GM23338 (cell line): ENCODE measurements at regions not wholly inside any gene's neighbourhood (a gene's known extent, or its start where the extent isn't known, plus 50 kb on each side); places are given as distances from the start of the nearest gene placed in this dataset.

Source experiments
- ATAC-seq: fragments of 200-7000 bp; cut with Tn5 transposase; 3 replicates; pipeline ENCODE4 v1.9.1; 2020
- DNase-seq: peaks from one replicate; pipeline ENCODE4 v3.0.0-alpha.2; 2015; ENCODE audit warnings: low spot score
- H2AFZ ChIP-seq: fragments of 200-600 bp; sonication (generic); 2 replicates; pipeline ENCODE4 v1.8.0; 2016; ENCODE audit warnings: antibody characterized with exemption, mild to moderate bottlenecking, moderate library complexity
- H3F3A ChIP-seq: fragments of 200-600 bp; sonication (generic); replicated peaks from 2 replicates; pipeline ENCODE4 v1.8.0; 2017; ENCODE audit warnings: antibody characterized with exemption, mixed run types, low read depth
- H3K27ac ChIP-seq: fragments of 200-600 bp; sonication (generic); 2 replicates; pipeline ENCODE4 v1.6.1; 2016; ENCODE audit warnings: low read depth
- H3K27me3 ChIP-seq: fragments of 200-600 bp; sonication (generic); 2 replicates; pipeline ENCODE4 v1.8.0; 2016; ENCODE audit warnings: mild to moderate bottlenecking, mixed run types, moderate library complexity; ENCODE audit not compliant: insufficient read depth
- H3K36me3 ChIP-seq: fragments of 200-600 bp; sonication (generic); 2 replicates; pipeline ENCODE4 v1.8.0; 2016; ENCODE audit warnings: mild to moderate bottlenecking; ENCODE audit not compliant: insufficient read depth
- H3K4me1 ChIP-seq: fragments of 200-600 bp; sonication (generic); 2 replicates; pipeline ENCODE4 v1.8.0; 2016; ENCODE audit warnings: mild to moderate bottlenecking, moderate library complexity; ENCODE audit not compliant: insufficient read depth
- H3K4me2 ChIP-seq: fragments of 200-600 bp; sonication (generic); 2 replicates; pipeline ENCODE4 v1.7.1; 2017; ENCODE audit warnings: mixed run types
- H3K4me3 ChIP-seq: fragments of 200-600 bp; sonication (generic); 2 replicates; pipeline ENCODE4 v1.6.1; 2016; ENCODE audit warnings: mixed run types
- H3K79me2 ChIP-seq: fragments of 200-600 bp; sonication (generic); replicated peaks from 2 replicates; pipeline ENCODE4 v1.8.0; 2017; ENCODE audit warnings: mild to moderate bottlenecking; ENCODE audit not compliant: insufficient read depth
- H3K9me2 ChIP-seq: fragments of 200-600 bp; sonication (generic); 2 replicates; pipeline ENCODE4 v1.8.0; 2017; ENCODE audit not compliant: insufficient read depth
- H4K20me1 ChIP-seq: fragments of 200-600 bp; sonication (generic); replicated peaks from 2 replicates; pipeline ENCODE4 v1.8.0; 2017; ENCODE audit warnings: mild to moderate bottlenecking; ENCODE audit not compliant: insufficient read depth
- H3K27ac Mint-ChIP-seq: 2 replicates; pipeline ENCODE4 v1.8.0; 2020; ENCODE audit warnings: inconsistent platforms, mild to moderate bottlenecking, moderate library complexity, mixed read lengths
- H3K27me3 Mint-ChIP-seq: 3 replicates; pipeline ENCODE4 v1.8.0; 2022; ENCODE audit warnings: low read depth, mild to moderate bottlenecking, moderate library complexity, mixed read lengths, inconsistent platforms; ENCODE audit not compliant: insufficient read depth, poor library complexity
- H3K36me3 Mint-ChIP-seq: 3 replicates; pipeline ENCODE4 v1.8.0; 2021; ENCODE audit warnings: low read depth, mild to moderate bottlenecking, inconsistent platforms, moderate library complexity, mixed read lengths
- H3K4me1 Mint-ChIP-seq: 3 replicates; pipeline ENCODE4 v1.8.0; 2020; ENCODE audit warnings: mild to moderate bottlenecking, inconsistent platforms, mixed read lengths
- H3K4me3 Mint-ChIP-seq: 3 replicates; pipeline ENCODE4 v1.8.0; 2021; ENCODE audit warnings: moderate library complexity, mild to moderate bottlenecking, inconsistent platforms, mixed read lengths
- H3K9me3 Mint-ChIP-seq: 3 replicates; pipeline ENCODE4 v1.8.0; 2020; ENCODE audit warnings: moderate library complexity, mild to moderate bottlenecking, inconsistent platforms, mixed read lengths
- CTCF ChIP-seq, 2 experiments: fragments of 200-600 bp in 1 of 2; sonication (generic) in 1 of 2; conservative IDR thresholded peaks; 2 replicates each; pipeline versions ENCODE4 v1.5.1 to v1.6.1; 2016 to 2017; ENCODE audit warnings: antibody characterized with exemption in 2 of 2, low read depth in 2 of 2, mild to moderate bottlenecking in 2 of 2, moderate library complexity in 1 of 2
- EZH2phosphoT487 ChIP-seq: fragments of 200-600 bp; sonication (generic); IDR thresholded peaks from one replicate; pipeline ENCODE4 v1.8.1; 2018; ENCODE audit warnings: antibody characterized with exemption; ENCODE audit not compliant: unreplicated experiment
- POLR2AphosphoS5 ChIP-seq: IDR thresholded peaks from 2 replicates; pipeline ENCODE4 v1.6.1; 2016; ENCODE audit warnings: antibody characterized with exemption, low read depth
- REST ChIP-seq: IDR thresholded peaks from one replicate; pipeline ENCODE4 v1.6.1; 2018; ENCODE audit warnings: antibody characterized with exemption; ENCODE audit not compliant: unreplicated experiment
- ZNF331 ChIP-seq: fragments of 250-450 bp; sonication (Bioruptor Pico); IDR thresholded peaks from 2 replicates; pipeline ENCODE4 v1.5.0; 2020; ENCODE audit warnings: low read depth, mild to moderate bottlenecking, moderate library complexity
- TF ChIP-seq, protein P1 (sequence below): fragments of 250-450 bp; sonication (Bioruptor Pico); IDR thresholded peaks from 2 replicates; pipeline ENCODE4 v1.5.0; 2020; ENCODE audit warnings: mild to moderate bottlenecking, moderate library complexity

DNA sequence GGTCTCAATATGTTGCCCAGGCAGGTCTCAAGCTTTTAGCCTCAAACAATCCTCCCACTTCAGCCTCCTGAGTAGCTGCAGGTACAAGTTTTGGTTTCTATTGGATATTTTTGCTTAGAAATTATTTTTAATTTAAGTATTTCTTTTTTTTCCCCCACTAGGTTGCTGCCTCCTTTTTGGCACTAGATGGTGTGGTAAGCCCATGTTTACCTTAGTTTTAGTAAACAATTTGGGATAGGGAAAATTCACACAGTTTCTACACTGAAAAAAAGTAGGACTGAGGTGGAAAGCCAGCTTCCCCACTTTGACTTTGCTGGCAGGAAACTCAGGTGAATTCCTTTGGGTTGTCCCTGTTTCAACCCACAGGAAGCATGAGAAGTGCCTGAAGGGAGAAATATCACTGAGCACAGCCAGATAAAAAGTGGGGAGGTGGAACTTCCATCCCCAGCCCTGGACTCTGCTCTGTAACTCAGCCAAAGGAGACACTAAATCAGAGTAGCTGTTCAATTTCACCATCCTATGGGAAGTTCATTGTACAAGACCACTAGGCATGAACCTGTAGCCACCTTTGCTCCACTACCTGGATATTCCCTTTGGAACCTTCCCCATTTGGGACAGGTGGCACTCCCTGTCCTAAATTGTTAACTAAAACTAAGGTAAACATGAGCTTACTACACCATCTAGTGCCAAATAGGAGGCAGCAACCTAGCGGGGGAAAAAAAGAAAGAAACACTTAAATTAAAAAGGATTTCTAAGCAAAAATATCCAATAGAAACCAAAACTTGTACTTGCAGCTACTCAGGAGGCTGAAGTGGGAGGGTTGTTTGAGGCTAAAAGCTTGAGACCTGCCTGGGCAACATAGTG is 154.4 kb upstream of the FAT3 start:
- Histone ChIP-seq H3F3A (no peaks in the 10 kb centered on the region), H3K27me3 (no peaks in the 10 kb centered on the region), H3K36me3 (peaks cover 14% of the 10 kb centered on the region), H3K27ac (no peak overlapping the region), H3K4me3 (no peak overlapping the region), H3K4me2 (no peak overlapping the region), H4K20me1 (no peaks in the 10 kb centered on the region), H3K79me2 (no peaks in the 10 kb centered on the region), H2AFZ (no peak overlapping the region), H3K9me2 (no peaks in the 10 kb centered on the region), H3K4me1 (no peaks in the 10 kb centered on the region)
- ATAC-seq (peak; percentile 70), DNase-seq (peak; percentile 65)
- peaks cover 5% of the 10 kb centered on the region for H3K27me3 Mint-ChIP-seq
- H3K4me3 Mint-ChIP-seq, result no peak overlapping the region
- peaks cover 40% of the 10 kb centered on the region for H3K36me3 Mint-ChIP-seq
- peaks cover 50% of the 10 kb centered on the region for H3K9me3 Mint-ChIP-seq
- TF ChIP-seq, protein P1, sequence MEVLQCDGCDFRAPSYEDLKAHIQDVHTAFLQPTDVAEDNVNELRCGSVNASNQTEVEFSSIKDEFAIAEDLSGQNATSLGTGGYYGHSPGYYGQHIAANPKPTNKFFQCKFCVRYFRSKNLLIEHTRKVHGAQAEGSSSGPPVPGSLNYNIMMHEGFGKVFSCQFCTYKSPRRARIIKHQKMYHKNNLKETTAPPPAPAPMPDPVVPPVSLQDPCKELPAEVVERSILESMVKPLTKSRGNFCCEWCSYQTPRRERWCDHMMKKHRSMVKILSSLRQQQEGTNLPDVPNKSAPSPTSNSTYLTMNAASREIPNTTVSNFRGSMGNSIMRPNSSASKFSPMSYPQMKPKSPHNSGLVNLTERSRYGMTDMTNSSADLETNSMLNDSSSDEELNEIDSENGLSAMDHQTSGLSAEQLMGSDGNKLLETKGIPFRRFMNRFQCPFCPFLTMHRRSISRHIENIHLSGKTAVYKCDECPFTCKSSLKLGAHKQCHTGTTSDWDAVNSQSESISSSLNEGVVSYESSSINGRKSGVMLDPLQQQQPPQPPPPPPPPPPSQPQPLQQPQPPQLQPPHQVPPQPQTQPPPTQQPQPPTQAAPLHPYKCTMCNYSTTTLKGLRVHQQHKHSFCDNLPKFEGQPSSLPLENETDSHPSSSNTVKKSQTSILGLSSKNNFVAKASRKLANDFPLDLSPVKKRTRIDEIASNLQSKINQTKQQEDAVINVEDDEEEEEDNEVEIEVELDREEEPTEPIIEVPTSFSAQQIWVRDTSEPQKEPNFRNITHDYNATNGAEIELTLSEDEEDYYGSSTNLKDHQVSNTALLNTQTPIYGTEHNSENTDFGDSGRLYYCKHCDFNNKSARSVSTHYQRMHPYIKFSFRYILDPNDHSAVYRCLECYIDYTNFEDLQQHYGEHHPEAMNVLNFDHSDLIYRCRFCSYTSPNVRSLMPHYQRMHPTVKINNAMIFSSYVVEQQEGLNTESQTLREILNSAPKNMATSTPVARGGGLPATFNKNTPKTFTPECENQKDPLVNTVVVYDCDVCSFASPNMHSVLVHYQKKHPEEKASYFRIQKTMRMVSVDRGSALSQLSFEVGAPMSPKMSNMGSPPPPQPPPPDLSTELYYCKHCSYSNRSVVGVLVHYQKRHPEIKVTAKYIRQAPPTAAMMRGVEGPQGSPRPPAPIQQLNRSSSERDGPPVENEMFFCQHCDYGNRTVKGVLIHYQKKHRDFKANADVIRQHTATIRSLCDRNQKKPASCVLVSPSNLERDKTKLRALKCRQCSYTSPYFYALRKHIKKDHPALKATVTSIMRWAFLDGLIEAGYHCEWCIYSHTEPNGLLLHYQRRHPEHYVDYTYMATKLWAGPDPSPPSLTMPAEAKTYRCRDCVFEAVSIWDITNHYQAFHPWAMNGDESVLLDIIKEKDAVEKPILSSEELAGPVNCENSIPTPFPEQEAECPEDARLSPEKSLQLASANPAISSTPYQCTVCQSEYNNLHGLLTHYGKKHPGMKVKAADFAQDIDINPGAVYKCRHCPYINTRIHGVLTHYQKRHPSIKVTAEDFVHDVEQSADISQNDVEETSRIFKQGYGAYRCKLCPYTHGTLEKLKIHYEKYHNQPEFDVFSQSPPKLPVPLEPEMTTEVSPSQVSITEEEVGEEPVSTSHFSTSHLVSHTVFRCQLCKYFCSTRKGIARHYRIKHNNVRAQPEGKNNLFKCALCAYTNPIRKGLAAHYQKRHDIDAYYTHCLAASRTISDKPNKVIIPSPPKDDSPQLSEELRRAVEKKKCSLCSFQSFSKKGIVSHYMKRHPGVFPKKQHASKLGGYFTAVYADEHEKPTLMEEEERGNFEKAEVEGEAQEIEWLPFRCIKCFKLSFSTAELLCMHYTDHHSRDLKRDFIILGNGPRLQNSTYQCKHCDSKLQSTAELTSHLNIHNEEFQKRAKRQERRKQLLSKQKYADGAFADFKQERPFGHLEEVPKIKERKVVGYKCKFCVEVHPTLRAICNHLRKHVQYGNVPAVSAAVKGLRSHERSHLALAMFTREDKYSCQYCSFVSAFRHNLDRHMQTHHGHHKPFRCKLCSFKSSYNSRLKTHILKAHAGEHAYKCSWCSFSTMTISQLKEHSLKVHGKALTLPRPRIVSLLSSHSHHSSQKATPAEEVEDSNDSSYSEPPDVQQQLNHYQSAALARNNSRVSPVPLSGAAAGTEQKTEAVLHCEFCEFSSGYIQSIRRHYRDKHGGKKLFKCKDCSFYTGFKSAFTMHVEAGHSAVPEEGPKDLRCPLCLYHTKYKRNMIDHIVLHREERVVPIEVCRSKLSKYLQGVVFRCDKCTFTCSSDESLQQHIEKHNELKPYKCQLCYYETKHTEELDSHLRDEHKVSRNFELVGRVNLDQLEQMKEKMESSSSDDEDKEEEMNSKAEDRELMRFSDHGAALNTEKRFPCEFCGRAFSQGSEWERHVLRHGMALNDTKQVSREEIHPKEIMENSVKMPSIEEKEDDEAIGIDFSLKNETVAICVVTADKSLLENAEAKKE, result no peak
- peak; percentile 56 to 61 for TF ChIP-seq CTCF (conservative IDR thresholded peaks at IDR 0.05; ENCODE audit: low read depth in 2 of 2)
- no peaks in the 10 kb centered on the region for H3K4me1 Mint-ChIP-seq
- no peak overlapping the region for H3K27ac Mint-ChIP-seq

DNA sequence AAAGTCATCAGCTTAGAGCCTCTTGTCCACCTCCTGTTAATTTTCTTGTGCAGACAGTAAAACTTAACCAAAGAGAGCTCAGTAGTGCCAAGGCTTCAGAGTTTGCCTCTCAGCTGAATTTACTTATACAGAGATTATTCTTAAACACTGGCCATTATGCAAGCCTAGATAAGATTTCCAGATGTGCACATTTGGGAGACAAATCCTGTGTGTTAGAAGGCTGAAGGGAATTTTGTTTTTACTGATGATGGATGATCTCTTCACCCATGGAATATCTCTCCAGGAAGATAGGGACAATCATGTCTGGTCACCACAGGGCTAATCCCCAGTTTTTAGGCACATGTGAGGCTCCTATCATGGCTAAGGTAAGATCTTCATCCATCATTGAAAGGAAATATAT is 157.6 kb upstream of the FAT3 start:
- H3K27me3 ChIP-seq, result no peaks in the 10 kb centered on the region
- peaks cover 19% of the 10 kb centered on the region for H3K9me3 Mint-ChIP-seq
- H3K27ac Mint-ChIP-seq, result no peak overlapping the region
- no peak overlapping the region for H3K4me3 ChIP-seq
- peaks cover 9% of the 10 kb centered on the region for H3K36me3 ChIP-seq
- H3K36me3 Mint-ChIP-seq, result peaks cover 19% of the 10 kb centered on the region
- H3K9me2 ChIP-seq, result no peaks in the 10 kb centered on the region
- H3K27me3 Mint-ChIP-seq, result no peaks in the 10 kb centered on the region
- no peaks in the 10 kb centered on the region for H3K4me1 Mint-ChIP-seq
- no peak for DNase-seq
- H2AFZ ChIP-seq, result no peak overlapping the region; the same call in 1 of the 2 replicates
- H3K4me1 ChIP-seq, result no peaks in the 10 kb centered on the region
- H3K4me2 ChIP-seq, result no peak overlapping the region
- no peaks in the 10 kb centered on the region for H3F3A ChIP-seq
- no peaks in the 10 kb centered on the region for H3K79me2 ChIP-seq
- no peak overlapping the region for H3K27ac ChIP-seq
- no peak overlapping the region for H3K4me3 Mint-ChIP-seq
- H4K20me1 ChIP-seq, result no peaks in the 10 kb centered on the region
- ATAC-seq, result no peak
- no peak for TF ChIP-seq EZH2phosphoT487
- TF ChIP-seq ZNF331 (CRISPR knock-in tag), result no peak
- no peak for TF ChIP-seq POLR2AphosphoS5
- no peak for TF ChIP-seq REST
- no peak for TF ChIP-seq CTCF (conservative IDR thresholded peaks at IDR 0.05; ENCODE audit: low read depth in 2 of 2)
